ENCODE measurements at regions not wholly inside any gene's neighbourhood (a gene's known extent, or its start where the extent isn't known, plus 50 kb on each side); places are given as distances from the start of the nearest gene placed in this dataset.

DNA sequence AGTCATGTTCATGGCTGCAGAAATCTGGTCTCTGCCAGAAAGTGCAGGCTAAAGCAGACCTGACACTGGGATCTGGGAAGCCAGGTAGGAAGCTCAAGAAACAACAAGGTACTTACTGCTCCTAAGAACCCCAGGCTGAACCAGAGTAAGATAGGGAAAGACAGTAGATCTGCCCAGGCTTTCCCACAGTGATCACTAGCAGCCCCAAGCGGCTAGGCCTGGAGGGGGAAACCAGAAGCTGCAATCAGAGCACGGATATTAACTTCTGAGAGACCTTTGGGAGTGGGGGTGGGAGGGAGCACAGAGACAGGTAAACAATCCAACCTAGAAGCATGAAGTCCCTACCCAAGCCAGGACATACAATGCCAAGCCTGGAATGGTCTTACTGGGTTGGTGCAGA, 135.2 kb upstream of the C11orf58 start:
- Histone ChIP-seq H2BK12ac (ENCODE audit: insufficient read length, low read depth, low read length) (no peak overlapping the region), H2AK5ac (ENCODE audit: insufficient read length, low read length) (no peak overlapping the region), H2BK5ac (ENCODE audit: insufficient read length, low read length) (no peak overlapping the region), H3K9me3 (ENCODE audit: control insufficient read depth, low read depth, low read length) (no peaks in the 10 kb centered on the region), H2AFZ (ENCODE audit: low read length) (no peak overlapping the region), H4K20me1 (ENCODE audit: control insufficient read depth, insufficient read depth, insufficient read length) (no peaks in the 10 kb centered on the region), H3K79me2 (ENCODE audit: insufficient read depth, low read length) (no peaks in the 10 kb centered on the region), H2BK15ac (ENCODE audit: low read depth, low read length) (no peak overlapping the region), H3T11ph (ENCODE audit: low read length) (no peak overlapping the region), H3K4me1 (ENCODE audit: insufficient read depth, low read length) (0 out of 2 replicates have a peak, but pooled peaks cover 2% of the 10 kb centered on the region), H3K18ac (ENCODE audit: insufficient read length, low read depth, low read length) (no peak overlapping the region), H3K9ac (ENCODE audit: extremely low read depth, insufficient read length, low read length) (no peak overlapping the region), H3K23me2 (ENCODE audit: insufficient read length, low read depth, low read length, poor library complexity, severe bottlenecking) (peaks cover 38% of the 10 kb centered on the region), H3K56ac (ENCODE audit: insufficient read length, low read depth, low read length) (no peak overlapping the region), H3K4me2 (ENCODE audit: insufficient read depth, insufficient read length, low read length) (no peak overlapping the region), H3K79me1 (ENCODE audit: insufficient read depth, low read depth, low read length, poor library complexity, severe bottlenecking) (no peaks in the 10 kb centered on the region), H4K8ac (replicated peaks; ENCODE audit: insufficient read length, low read depth, low read length) (no peak overlapping the region), H3K27ac (ENCODE audit: insufficient read length, low read depth, low read length) (no peak overlapping the region), H3K4ac (ENCODE audit: low read depth, low read length) (no peak overlapping the region), H4K5ac (ENCODE audit: insufficient read length, low read depth, low read length) (no peak overlapping the region), H3K14ac (ENCODE audit: insufficient read depth, low read length) (no peak overlapping the region), H4K91ac (ENCODE audit: insufficient read length, low read depth, low read length) (no peak overlapping the region), H2BK120ac (ENCODE audit: low read depth, low read length, poor library complexity, severe bottlenecking) (no peak overlapping the region), H3K23ac (ENCODE audit: insufficient read length, low read depth, low read length) (no peak overlapping the region), H3K27me3 (ENCODE audit: insufficient read depth, low read length) (peaks cover 57% of the 10 kb centered on the region), H2BK20ac (ENCODE audit: low read depth, low read length, poor library complexity, severe bottlenecking) (no peak overlapping the region)
- WGBS (ENCODE audit: extremely low coverage, insufficient read length, low lambda C conversion rate): no CpG with 5 or more reads among the region's 2 CpGs
- peak overlapping the region in 1 of 2 experiments; percentile 88; a peak in 3 of 5 replicates for H3K4me3 Mint-ChIP-seq
- TF ChIP-seq, protein P1, sequence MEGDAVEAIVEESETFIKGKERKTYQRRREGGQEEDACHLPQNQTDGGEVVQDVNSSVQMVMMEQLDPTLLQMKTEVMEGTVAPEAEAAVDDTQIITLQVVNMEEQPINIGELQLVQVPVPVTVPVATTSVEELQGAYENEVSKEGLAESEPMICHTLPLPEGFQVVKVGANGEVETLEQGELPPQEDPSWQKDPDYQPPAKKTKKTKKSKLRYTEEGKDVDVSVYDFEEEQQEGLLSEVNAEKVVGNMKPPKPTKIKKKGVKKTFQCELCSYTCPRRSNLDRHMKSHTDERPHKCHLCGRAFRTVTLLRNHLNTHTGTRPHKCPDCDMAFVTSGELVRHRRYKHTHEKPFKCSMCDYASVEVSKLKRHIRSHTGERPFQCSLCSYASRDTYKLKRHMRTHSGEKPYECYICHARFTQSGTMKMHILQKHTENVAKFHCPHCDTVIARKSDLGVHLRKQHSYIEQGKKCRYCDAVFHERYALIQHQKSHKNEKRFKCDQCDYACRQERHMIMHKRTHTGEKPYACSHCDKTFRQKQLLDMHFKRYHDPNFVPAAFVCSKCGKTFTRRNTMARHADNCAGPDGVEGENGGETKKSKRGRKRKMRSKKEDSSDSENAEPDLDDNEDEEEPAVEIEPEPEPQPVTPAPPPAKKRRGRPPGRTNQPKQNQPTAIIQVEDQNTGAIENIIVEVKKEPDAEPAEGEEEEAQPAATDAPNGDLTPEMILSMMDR (conservative IDR thresholded peaks at IDR 0.05): no peak
- peak; percentile 31 for DNase-seq
- H3K27me3 Mint-ChIP-seq (ENCODE audit: low read depth): peaks cover 66% of the 10 kb centered on the region
- H3K36me3 Mint-ChIP-seq (ENCODE audit: insufficient read depth in 1 of 3, low read depth in 3 of 3): no peaks in the 10 kb centered on the region
- H3K27ac Mint-ChIP-seq: no peak overlapping the region; a peak in 1 of 7 replicates
- H3K9me3 Mint-ChIP-seq: peaks cover 0 to 4% of the 10 kb centered on the region in 2 experiments; a peak in 2 of 5 replicates
- peaks cover 22 to 28% of the 10 kb centered on the region in 2 experiments for H3K4me1 Mint-ChIP-seq

All from H9 (cell line).